ENCODE measurements at regions not wholly inside any gene's neighbourhood (a gene's known extent, or its start where the extent isn't known, plus 50 kb on each side); places are given as distances from the start of the nearest gene placed in this dataset.

GRCh38 chr10:6637053-6637452, 57.0 kb upstream of the PRKCQ start:
- DNase-seq (ENCODE audit: low read depth) = no peak

- no peak for DNase-seq (ENCODE audit: low read depth)
Observed at GRCh38 chr10:6635784-6636183, 55.7 kb upstream of the PRKCQ start.
